ENCODE measurements at regions not wholly inside any gene's neighbourhood (a gene's known extent, or its start where the extent isn't known, plus 50 kb on each side); places are given as distances from the start of the nearest gene placed in this dataset.

- Histone ChIP-seq H3K27me3 (no peaks in the 10 kb centered on the region), H3K9me3 (no peaks in the 10 kb centered on the region), H3K27ac (no peak overlapping the region), H3K4me3 (no peak overlapping the region), H3K4me1 (no peaks in the 10 kb centered on the region), H3K36me3 (no peaks in the 10 kb centered on the region)
- no peak for DNase-seq (ENCODE audit: low spot score)
- no peak for TF ChIP-seq CTCF (IDR thresholded peaks at IDR 0.05)
Measured at GRCh38 chr12:3933819-3934192, 60.6 kb upstream of the PARP11 start.

DNA sequence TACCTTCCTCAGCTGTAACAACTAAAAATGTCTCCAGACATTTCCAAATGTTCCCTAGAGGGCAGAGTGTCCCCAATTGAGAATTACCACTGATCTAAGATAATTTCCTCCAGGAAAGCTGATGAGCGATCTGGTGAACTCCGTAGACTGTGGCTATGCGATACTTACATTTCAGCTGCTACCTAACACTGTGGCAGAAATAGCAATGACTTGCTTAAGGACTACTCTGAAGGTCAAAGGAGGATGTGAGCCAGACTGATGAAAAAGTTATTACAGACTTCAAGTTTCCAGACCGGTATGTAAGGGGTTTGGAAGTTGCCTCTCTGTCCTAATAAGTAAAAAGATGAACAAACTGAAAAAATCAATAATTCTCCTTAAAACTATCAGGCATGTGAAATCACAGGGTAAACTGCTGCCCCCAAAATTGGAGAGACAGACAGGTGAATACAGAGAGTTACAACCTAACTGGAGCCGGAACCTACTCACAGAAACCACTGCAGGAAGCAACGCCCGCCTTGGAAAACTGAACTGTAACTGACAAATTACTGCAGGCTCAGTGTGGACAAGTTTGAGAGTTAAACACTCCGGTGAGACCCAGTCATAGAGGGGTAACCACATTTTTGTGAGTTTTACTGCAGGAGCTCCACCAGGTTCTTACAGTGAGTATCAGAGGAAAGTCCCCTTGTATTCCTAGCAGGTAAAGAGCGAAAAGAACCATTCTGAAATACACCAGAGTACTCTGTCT, 60.0 kb upstream of the PARP11 start:
- no peak for TF ChIP-seq CTCF (IDR thresholded peaks at IDR 0.05)
- Histone ChIP-seq H3K4me3 (no peak overlapping the region), H3K36me3 (no peaks in the 10 kb centered on the region), H3K27me3 (no peaks in the 10 kb centered on the region), H3K27ac (no peak overlapping the region), H3K9me3 (no peaks in the 10 kb centered on the region), H3K4me1 (no peaks in the 10 kb centered on the region)
- DNase-seq (ENCODE audit: low spot score), result no peak

DNA sequence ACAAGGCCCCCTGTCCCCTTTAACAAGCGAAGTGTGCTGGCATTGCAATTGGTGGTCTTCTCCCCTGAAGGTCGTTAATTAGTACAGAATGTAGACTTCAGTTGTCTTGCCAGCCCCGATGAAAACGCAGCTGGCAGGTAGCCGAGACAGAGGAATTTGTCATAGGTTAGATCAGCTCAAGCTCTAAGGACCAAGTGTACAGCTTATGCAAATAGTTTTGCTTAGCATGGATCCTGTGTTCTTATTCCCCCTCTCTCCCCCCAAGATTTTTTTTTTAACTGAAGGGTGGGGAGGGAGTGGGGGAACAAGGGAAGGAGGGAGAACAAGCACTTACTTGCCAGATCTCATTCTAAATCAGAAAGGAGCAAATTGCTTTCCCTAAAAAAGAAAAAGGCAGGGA, 58.6 kb upstream of the PARP11 start:
- H3K36me3 ChIP-seq, result no peaks in the 10 kb centered on the region
- no peaks in the 10 kb centered on the region for H3K4me1 ChIP-seq
- no peak for DNase-seq (ENCODE audit: low spot score)
- H3K27ac ChIP-seq, result no peak overlapping the region
- no peak for TF ChIP-seq CTCF (IDR thresholded peaks at IDR 0.05)
- no peak overlapping the region for H3K4me3 ChIP-seq
- no peaks in the 10 kb centered on the region for H3K9me3 ChIP-seq
- no peaks in the 10 kb centered on the region for H3K27me3 ChIP-seq

- no peaks in the 10 kb centered on the region for H3K27me3 ChIP-seq
- no peak for DNase-seq (ENCODE audit: low spot score)
- H3K27ac ChIP-seq, result no peak overlapping the region
- H3K4me3 ChIP-seq, result no peak overlapping the region
- no peak for TF ChIP-seq CTCF (IDR thresholded peaks at IDR 0.05)
- H3K4me1 ChIP-seq, result no peaks in the 10 kb centered on the region
- no peaks in the 10 kb centered on the region for H3K9me3 ChIP-seq
- H3K36me3 ChIP-seq, result no peaks in the 10 kb centered on the region
Measured at GRCh38 chr12:3931206-3931605, 58.0 kb upstream of the PARP11 start.

DNA sequence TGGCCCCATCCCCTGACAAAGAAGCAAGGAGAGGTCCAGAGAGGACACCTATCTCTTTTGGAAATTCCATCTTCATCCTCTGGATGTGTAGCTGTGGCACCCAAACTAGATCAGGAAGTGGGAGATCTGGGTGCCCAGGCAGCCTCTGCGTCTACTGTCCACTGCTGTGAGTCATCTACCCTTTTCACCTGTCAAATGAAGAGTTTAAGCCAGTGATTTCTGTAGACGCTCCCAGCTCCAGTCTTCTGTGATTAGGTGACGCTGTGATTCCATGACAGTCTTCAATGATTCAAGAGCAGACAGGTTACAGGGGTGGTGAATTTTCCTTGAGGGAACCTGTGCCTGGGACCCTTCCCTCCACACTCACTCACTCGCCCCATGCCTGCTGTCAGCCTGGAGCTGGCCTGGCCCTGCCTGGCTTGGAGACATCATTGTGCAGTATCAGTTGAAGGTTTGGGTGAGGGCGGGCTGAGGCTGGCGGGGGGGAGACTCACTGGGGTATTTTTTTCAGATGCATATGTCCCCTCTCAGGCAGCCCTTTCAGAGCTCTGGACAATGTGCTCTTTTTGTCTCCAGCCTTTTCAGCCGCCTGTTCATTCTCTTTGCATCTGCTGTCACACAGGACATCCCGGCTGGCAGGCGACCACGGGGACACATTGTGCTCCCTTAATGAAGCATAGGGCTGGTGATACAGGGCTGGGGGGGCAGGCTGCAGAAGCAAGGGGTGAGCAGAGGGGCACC, 56.8 kb upstream of the PARP11 start:
- no peaks in the 10 kb centered on the region for H3K27me3 ChIP-seq
- no peak overlapping the region for H3K27ac ChIP-seq
- no peak for DNase-seq (ENCODE audit: low spot score)
- no peaks in the 10 kb centered on the region for H3K36me3 ChIP-seq
- H3K9me3 ChIP-seq, result no peaks in the 10 kb centered on the region
- H3K4me3 ChIP-seq, result no peak overlapping the region
- no peaks in the 10 kb centered on the region for H3K4me1 ChIP-seq
- TF ChIP-seq CTCF (IDR thresholded peaks at IDR 0.05), result no peak
